ENCODE measurements at regions not wholly inside any gene's neighbourhood (a gene's known extent, or its start where the extent isn't known, plus 50 kb on each side); places are given as distances from the start of the nearest gene placed in this dataset.

- H3K36me3 ChIP-seq (ENCODE audit: insufficient read depth, low read length): no peaks in the 10 kb centered on the region
- H3K9ac ChIP-seq (ENCODE audit: low read length): no peak overlapping the region
- H3K4me1 ChIP-seq (ENCODE audit: low read length): peaks cover 24% of the 10 kb centered on the region
- H3K9me3 ChIP-seq (ENCODE audit: low read length): no peaks in the 10 kb centered on the region
- no peaks in the 10 kb centered on the region; the same call in 1 of the 2 replicates for H3K27me3 ChIP-seq (ENCODE audit: low read length)
- H3K9me2 ChIP-seq (replicated peaks; ENCODE audit: insufficient read depth, low read length): no peaks in the 10 kb centered on the region
- H3K4me3 ChIP-seq (ENCODE audit: low read length): no peak overlapping the region
- no peaks in the 10 kb centered on the region for H3K79me2 ChIP-seq (ENCODE audit: low read length)
- H3K27ac ChIP-seq (ENCODE audit: low read length): no peak overlapping the region; the same call in 1 of the 2 replicates
- no peaks in the 10 kb centered on the region for H4K20me1 ChIP-seq (ENCODE audit: insufficient read depth, low read depth, low read length)
- no peak overlapping the region for H2AFZ ChIP-seq (ENCODE audit: low read length)
- no peak for DNase-seq
- peak overlapping the region; percentile 53 for H3K4me2 ChIP-seq (ENCODE audit: low read depth, low read length, poor library complexity, severe bottlenecking)
Observed at GRCh38 chr20:58111310-58112016, 117.0 kb downstream of the ANKRD60 start.

- Histone ChIP-seq H3K4me1 (ENCODE audit: low read length) (peaks cover 24% of the 10 kb centered on the region), H3K27me3 (ENCODE audit: low read length) (no peaks in the 10 kb centered on the region; the same call in 1 of the 2 replicates), H3K27ac (ENCODE audit: low read length) (no peak overlapping the region), H3K9me2 (replicated peaks; ENCODE audit: insufficient read depth, low read length) (no peaks in the 10 kb centered on the region), H3K4me2 (ENCODE audit: low read depth, low read length, poor library complexity, severe bottlenecking) (no peak overlapping the region), H3K36me3 (ENCODE audit: insufficient read depth, low read length) (no peaks in the 10 kb centered on the region), H3K79me2 (ENCODE audit: low read length) (no peaks in the 10 kb centered on the region), H2AFZ (ENCODE audit: low read length) (no peak overlapping the region), H3K9ac (ENCODE audit: low read length) (no peak overlapping the region), H3K4me3 (ENCODE audit: low read length) (no peak overlapping the region), H4K20me1 (ENCODE audit: insufficient read depth, low read depth, low read length) (no peaks in the 10 kb centered on the region), H3K9me3 (ENCODE audit: low read length) (no peaks in the 10 kb centered on the region)
- DNase-seq: no peak
Observed at GRCh38 chr20:58109918-58110635, 118.4 kb downstream of the ANKRD60 start.

GRCh38 chr20:58109126-58109880 is 119.2 kb downstream of the ANKRD60 start:
- Histone ChIP-seq H3K4me2 (ENCODE audit: low read depth, low read length, poor library complexity, severe bottlenecking) (no peak overlapping the region), H2AFZ (ENCODE audit: low read length) (no peak overlapping the region), H3K27ac (ENCODE audit: low read length) (no peak overlapping the region), H3K9ac (ENCODE audit: low read length) (no peak overlapping the region), H3K4me1 (ENCODE audit: low read length) (peaks cover 24% of the 10 kb centered on the region), H3K27me3 (ENCODE audit: low read length) (no peaks in the 10 kb centered on the region; the same call in 1 of the 2 replicates), H3K4me3 (ENCODE audit: low read length) (no peak overlapping the region), H3K9me3 (ENCODE audit: low read length) (no peaks in the 10 kb centered on the region), H4K20me1 (ENCODE audit: insufficient read depth, low read depth, low read length) (no peaks in the 10 kb centered on the region), H3K9me2 (replicated peaks; ENCODE audit: insufficient read depth, low read length) (no peaks in the 10 kb centered on the region), H3K36me3 (ENCODE audit: insufficient read depth, low read length) (no peaks in the 10 kb centered on the region), H3K79me2 (ENCODE audit: low read length) (no peaks in the 10 kb centered on the region)
- DNase-seq: no peak

- no peak for DNase-seq
- no peak overlapping the region for H2AFZ ChIP-seq (ENCODE audit: low read length)
- no peaks in the 10 kb centered on the region for H3K9me3 ChIP-seq (ENCODE audit: low read length)
Observed at GRCh38 chr20:58107533-58107932, 120.9 kb downstream of the ANKRD60 start.

GRCh38 chr20:58106143-58106750 is 122.2 kb downstream of the ANKRD60 start:
- no peak overlapping the region for H3K9ac ChIP-seq (ENCODE audit: low read length)
- no peak overlapping the region for H2AFZ ChIP-seq (ENCODE audit: low read length)
- DNase-seq: no peak
- no peaks in the 10 kb centered on the region for H4K20me1 ChIP-seq (ENCODE audit: insufficient read depth, low read depth, low read length)
- H3K4me3 ChIP-seq (ENCODE audit: low read length): no peak overlapping the region
- H3K36me3 ChIP-seq (ENCODE audit: insufficient read depth, low read length): no peaks in the 10 kb centered on the region
- H3K9me3 ChIP-seq (ENCODE audit: low read length): no peaks in the 10 kb centered on the region
- H3K9me2 ChIP-seq (replicated peaks; ENCODE audit: insufficient read depth, low read length): no peaks in the 10 kb centered on the region
- H3K79me2 ChIP-seq (ENCODE audit: low read length): no peaks in the 10 kb centered on the region
- H3K27ac ChIP-seq (ENCODE audit: low read length): no peak overlapping the region
- H3K27me3 ChIP-seq (ENCODE audit: low read length): no peaks in the 10 kb centered on the region; the same call in 1 of the 2 replicates
- no peak overlapping the region for H3K4me2 ChIP-seq (ENCODE audit: low read depth, low read length, poor library complexity, severe bottlenecking)
- peaks cover 1% of the 10 kb centered on the region for H3K4me1 ChIP-seq (ENCODE audit: low read length)

More at GRCh38 chr20:58107533-58107932, 120.9 kb downstream of the ANKRD60 start:
- no peak overlapping the region for H3K9ac ChIP-seq (ENCODE audit: low read length)
- no peak overlapping the region for H3K4me3 ChIP-seq (ENCODE audit: low read length)
- H3K4me2 ChIP-seq (ENCODE audit: low read depth, low read length, poor library complexity, severe bottlenecking): no peak overlapping the region
- H3K27me3 ChIP-seq (ENCODE audit: low read length): no peaks in the 10 kb centered on the region; the same call in 1 of the 2 replicates
- peaks cover 14% of the 10 kb centered on the region for H3K4me1 ChIP-seq (ENCODE audit: low read length)
- H3K27ac ChIP-seq (ENCODE audit: low read length): no peak overlapping the region
- H3K9me2 ChIP-seq (replicated peaks; ENCODE audit: insufficient read depth, low read length): no peaks in the 10 kb centered on the region
- H4K20me1 ChIP-seq (ENCODE audit: insufficient read depth, low read depth, low read length): no peaks in the 10 kb centered on the region
- H3K36me3 ChIP-seq (ENCODE audit: insufficient read depth, low read length): no peaks in the 10 kb centered on the region
- no peaks in the 10 kb centered on the region for H3K79me2 ChIP-seq (ENCODE audit: low read length)

- Histone ChIP-seq H3K27ac (ENCODE audit: low read length) (no peak overlapping the region), H3K27me3 (ENCODE audit: low read length) (no peaks in the 10 kb centered on the region), H3K9me3 (ENCODE audit: low read length) (no peaks in the 10 kb centered on the region), H3K79me2 (ENCODE audit: low read length) (no peaks in the 10 kb centered on the region), H3K9ac (ENCODE audit: low read length) (no peak overlapping the region), H3K9me2 (replicated peaks; ENCODE audit: insufficient read depth, low read length) (no peaks in the 10 kb centered on the region), H4K20me1 (ENCODE audit: insufficient read depth, low read depth, low read length) (no peaks in the 10 kb centered on the region), H3K4me1 (ENCODE audit: low read length) (no peaks in the 10 kb centered on the region; the same call in 1 of the 2 replicates), H3K4me3 (ENCODE audit: low read length) (no peak overlapping the region), H3K4me2 (ENCODE audit: low read depth, low read length, poor library complexity, severe bottlenecking) (no peak overlapping the region), H2AFZ (ENCODE audit: low read length) (no peak overlapping the region), H3K36me3 (ENCODE audit: insufficient read depth, low read length) (no peaks in the 10 kb centered on the region)
- no peak for DNase-seq
Observed at GRCh38 chr20:58103961-58104360, 124.5 kb downstream of the ANKRD60 start.

GRCh38 chr20:58103517-58103904 is 124.9 kb downstream of the ANKRD60 start:
- Histone ChIP-seq H3K4me3 (ENCODE audit: low read length) (no peak overlapping the region), H3K79me2 (ENCODE audit: low read length) (no peaks in the 10 kb centered on the region), H2AFZ (ENCODE audit: low read length) (no peak overlapping the region), H3K27me3 (ENCODE audit: low read length) (no peaks in the 10 kb centered on the region), H3K4me2 (ENCODE audit: low read depth, low read length, poor library complexity, severe bottlenecking) (no peak overlapping the region), H3K9me3 (ENCODE audit: low read length) (no peaks in the 10 kb centered on the region), H3K9ac (ENCODE audit: low read length) (no peak overlapping the region), H3K36me3 (ENCODE audit: insufficient read depth, low read length) (no peaks in the 10 kb centered on the region), H3K9me2 (replicated peaks; ENCODE audit: insufficient read depth, low read length) (no peaks in the 10 kb centered on the region), H4K20me1 (ENCODE audit: insufficient read depth, low read depth, low read length) (no peaks in the 10 kb centered on the region), H3K27ac (ENCODE audit: low read length) (no peak overlapping the region), H3K4me1 (ENCODE audit: low read length) (no peaks in the 10 kb centered on the region; the same call in 1 of the 2 replicates)
- no peak for DNase-seq

All from Karpas-422 (cell line).